ENCODE measurements at regions not wholly inside any gene's neighbourhood (a gene's known extent, or its start where the extent isn't known, plus 50 kb on each side); places are given as distances from the start of the nearest gene placed in this dataset.

- H3K9me3 ChIP-seq (ENCODE audit: severe bottlenecking) = no peaks in the 10 kb centered on the region
- H3K27ac ChIP-seq = no peak overlapping the region
- TF ChIP-seq CTCF (IDR thresholded peaks at IDR 0.05; ENCODE audit: low read depth, low read length) = no peak
- no peaks in the 10 kb centered on the region for H3K36me3 ChIP-seq
- H3K27me3 ChIP-seq (ENCODE audit: insufficient read depth, low read depth, severe bottlenecking) = no peaks in the 10 kb centered on the region
- DNase-seq = no peak
- H3K4me3 ChIP-seq (ENCODE audit: low read depth, low read length) = no peak overlapping the region
Measured at GRCh38 chr20:53685070-53685595, 91.5 kb upstream of the ZNF217 start.

- Histone ChIP-seq H3K36me3 (no peaks in the 10 kb centered on the region), H3K27ac (no peak overlapping the region), H3K9me3 (ENCODE audit: severe bottlenecking) (no peaks in the 10 kb centered on the region), H3K4me3 (ENCODE audit: low read depth, low read length) (no peak overlapping the region), H3K27me3 (ENCODE audit: insufficient read depth, low read depth, severe bottlenecking) (no peaks in the 10 kb centered on the region)
- DNase-seq = no peak
- no peak for TF ChIP-seq CTCF (IDR thresholded peaks at IDR 0.05; ENCODE audit: low read depth, low read length)
Measured at GRCh38 chr20:53683506-53683905, 89.9 kb upstream of the ZNF217 start.

GRCh38 chr20:53681352-53682212 lies 87.9 kb upstream of the ZNF217 start:
- H3K27ac ChIP-seq = no peak overlapping the region
- no peak for TF ChIP-seq CTCF (IDR thresholded peaks at IDR 0.05; ENCODE audit: low read depth, low read length)

GRCh38 chr20:53679597-53680309 lies 86.1 kb upstream of the ZNF217 start:
- H3K36me3 ChIP-seq = no peaks in the 10 kb centered on the region
- DNase-seq = no peak
- TF ChIP-seq CTCF (IDR thresholded peaks at IDR 0.05; ENCODE audit: low read depth, low read length) = no peak
- no peak overlapping the region for H3K27ac ChIP-seq
- no peaks in the 10 kb centered on the region for H3K9me3 ChIP-seq (ENCODE audit: severe bottlenecking)
- H3K27me3 ChIP-seq (ENCODE audit: insufficient read depth, low read depth, severe bottlenecking) = no peaks in the 10 kb centered on the region
- no peak overlapping the region for H3K4me3 ChIP-seq (ENCODE audit: low read depth, low read length)

More at GRCh38 chr20:53681352-53682212, 87.9 kb upstream of the ZNF217 start:
- no peak overlapping the region for H3K4me3 ChIP-seq (ENCODE audit: low read depth, low read length)
- H3K27me3 ChIP-seq (ENCODE audit: insufficient read depth, low read depth, severe bottlenecking) = no peaks in the 10 kb centered on the region
- no peaks in the 10 kb centered on the region for H3K36me3 ChIP-seq
- DNase-seq = no peak
- H3K9me3 ChIP-seq (ENCODE audit: severe bottlenecking) = no peaks in the 10 kb centered on the region

GRCh38 chr20:53678990-53679596 lies 85.5 kb upstream of the ZNF217 start:
- Histone ChIP-seq H3K27me3 (ENCODE audit: insufficient read depth, low read depth, severe bottlenecking) (no peaks in the 10 kb centered on the region), H3K36me3 (no peaks in the 10 kb centered on the region), H3K9me3 (ENCODE audit: severe bottlenecking) (no peaks in the 10 kb centered on the region), H3K4me3 (ENCODE audit: low read depth, low read length) (no peak overlapping the region), H3K27ac (no peak overlapping the region)
- no peak for TF ChIP-seq CTCF (IDR thresholded peaks at IDR 0.05; ENCODE audit: low read depth, low read length)
- no peak for DNase-seq
